ENCODE measurements at regions not wholly inside any gene's neighbourhood (a gene's known extent, or its start where the extent isn't known, plus 50 kb on each side); places are given as distances from the start of the nearest gene placed in this dataset.

GRCh38 chr13:44137466-44137865 is 236.2 kb upstream of the SERP2 start:
- H3K9me3 ChIP-seq = no peaks in the 10 kb centered on the region
- H3K27ac ChIP-seq = no peak overlapping the region
- H3K27me3 ChIP-seq = no peaks in the 10 kb centered on the region
- TF ChIP-seq CTCF (IDR thresholded peaks at IDR 0.05) = no peak
- H3K36me3 ChIP-seq = no peaks in the 10 kb centered on the region
- no peak overlapping the region for H3K4me3 ChIP-seq (ENCODE audit: low read depth in 1 of 2, low read length in 1 of 2)
- H3K4me1 ChIP-seq (ENCODE audit: control insufficient read depth in 1 of 2, insufficient read depth in 1 of 2, low read depth in 1 of 2, low read length in 1 of 2) = peaks cover 8 to 11% of the 10 kb centered on the region in 2 experiments

GRCh38 chr13:44140146-44140545 is 233.5 kb upstream of the SERP2 start:
- Histone ChIP-seq H3K36me3 (no peaks in the 10 kb centered on the region), H3K27me3 (no peaks in the 10 kb centered on the region), H3K9me3 (no peaks in the 10 kb centered on the region), H3K4me3 (ENCODE audit: low read depth in 1 of 2, low read length in 1 of 2) (no peak overlapping the region), H3K27ac (no peak overlapping the region), H3K4me1 (ENCODE audit: control insufficient read depth in 1 of 2, insufficient read depth in 1 of 2, low read depth in 1 of 2, low read length in 1 of 2) (peaks cover 12 to 15% of the 10 kb centered on the region in 2 experiments)
- no peak for TF ChIP-seq CTCF (IDR thresholded peaks at IDR 0.05)

GRCh38 chr13:44140888-44141724 is 232.5 kb upstream of the SERP2 start:
- H3K36me3 ChIP-seq = no peaks in the 10 kb centered on the region
- peaks cover 12 to 15% of the 10 kb centered on the region in 2 experiments for H3K4me1 ChIP-seq (ENCODE audit: control insufficient read depth in 1 of 2, insufficient read depth in 1 of 2, low read depth in 1 of 2, low read length in 1 of 2)
- no peaks in the 10 kb centered on the region for H3K27me3 ChIP-seq
- peak overlapping the region; percentile 67 to 82 for H3K4me3 ChIP-seq (ENCODE audit: low read depth in 1 of 2, low read length in 1 of 2)
- H3K27ac ChIP-seq = peak overlapping the region; percentile 71
- no peak for TF ChIP-seq CTCF (IDR thresholded peaks at IDR 0.05)
- H3K9me3 ChIP-seq = no peaks in the 10 kb centered on the region

- H3K27ac ChIP-seq = peak overlapping the region; percentile 71
- H3K27me3 ChIP-seq = no peaks in the 10 kb centered on the region
- H3K9me3 ChIP-seq = no peaks in the 10 kb centered on the region
- peak; percentile 74 for TF ChIP-seq CTCF (IDR thresholded peaks at IDR 0.05)
- H3K36me3 ChIP-seq = no peaks in the 10 kb centered on the region
- peaks cover 12 to 15% of the 10 kb centered on the region in 2 experiments for H3K4me1 ChIP-seq (ENCODE audit: control insufficient read depth in 1 of 2, insufficient read depth in 1 of 2, low read depth in 1 of 2, low read length in 1 of 2)
- H3K4me3 ChIP-seq (ENCODE audit: low read depth in 1 of 2, low read length in 1 of 2) = peak overlapping the region; percentile 67 to 82
These were observed 231.7 kb upstream of the SERP2 start for GRCh38 chr13:44141725-44142539.

GRCh38 chr13:44142540-44142867 is 231.1 kb upstream of the SERP2 start:
- Histone ChIP-seq H3K36me3 (no peaks in the 10 kb centered on the region), H3K27me3 (no peaks in the 10 kb centered on the region), H3K4me3 (ENCODE audit: low read depth in 1 of 2, low read length in 1 of 2) (peak overlapping the region; percentile 52 to 82), H3K27ac (peak overlapping the region; percentile 57), H3K4me1 (ENCODE audit: control insufficient read depth in 1 of 2, insufficient read depth in 1 of 2, low read depth in 1 of 2, low read length in 1 of 2) (peaks cover 12 to 15% of the 10 kb centered on the region in 2 experiments), H3K9me3 (no peaks in the 10 kb centered on the region)
- no peak for TF ChIP-seq CTCF (IDR thresholded peaks at IDR 0.05)

All from neutrophil (primary cell).